Activated CD8-positive, alpha-beta T cell treated with anti-CD3 and anti-CD28 coated beads, Interleukin-2, amount 10 ng/mL, durations not matched to agents 7 days and 5 days (primary cell): ENCODE measurements at regions not wholly inside any gene's neighbourhood (a gene's known extent, or its start where the extent isn't known, plus 50 kb on each side); places are given as distances from the start of the nearest gene placed in this dataset.

Experiments used
- ATAC-seq: fragments of 150-1000 bp; cut with Tn5 transposase; one replicate; pipeline ENCODE4 v1.10.0; 2021; ENCODE audit warnings: moderate library complexity
- CTCF ChIA-PET: fragments of 350-600 bp; sonication (Branson Sonifier 250); formaldehyde crosslinking; loops from one replicate; lab custom pipeline; 2021; ENCODE audit warnings: antibody characterized with exemption; lab: Charles Lee
- POLR2A ChIA-PET: fragments of 350-600 bp; sonication (Branson Sonifier 250); formaldehyde crosslinking; loops from one replicate; lab custom pipeline; 2021; ENCODE audit warnings: antibody characterized with exemption; lab: Charles Lee
- DNase-seq: peaks from one replicate; pipeline ENCODE4 v3.0.0-alpha.2; 2020
- H3K27ac Mint-ChIP-seq: one replicate; pipeline ENCODE4 v1.8.0; 2021; ENCODE audit warnings: mild to moderate bottlenecking, mixed read lengths
- H3K27me3 Mint-ChIP-seq: one replicate; pipeline ENCODE4 v1.8.0; 2021; ENCODE audit warnings: low read depth, mixed read lengths
- H3K36me3 Mint-ChIP-seq: one replicate; pipeline ENCODE4 v1.8.0; 2021; ENCODE audit warnings: low read depth, mixed read lengths
- H3K4me1 Mint-ChIP-seq: one replicate; pipeline ENCODE4 v1.8.0; 2021; ENCODE audit warnings: low read depth, mixed read lengths
- H3K4me3 Mint-ChIP-seq: one replicate; pipeline ENCODE4 v1.8.0; 2021; ENCODE audit warnings: mild to moderate bottlenecking, mixed read lengths
- H3K9me3 Mint-ChIP-seq: one replicate; pipeline ENCODE4 v1.8.0; 2022; ENCODE audit warnings: mixed read lengths; ENCODE audit not compliant: insufficient read depth

DNA sequence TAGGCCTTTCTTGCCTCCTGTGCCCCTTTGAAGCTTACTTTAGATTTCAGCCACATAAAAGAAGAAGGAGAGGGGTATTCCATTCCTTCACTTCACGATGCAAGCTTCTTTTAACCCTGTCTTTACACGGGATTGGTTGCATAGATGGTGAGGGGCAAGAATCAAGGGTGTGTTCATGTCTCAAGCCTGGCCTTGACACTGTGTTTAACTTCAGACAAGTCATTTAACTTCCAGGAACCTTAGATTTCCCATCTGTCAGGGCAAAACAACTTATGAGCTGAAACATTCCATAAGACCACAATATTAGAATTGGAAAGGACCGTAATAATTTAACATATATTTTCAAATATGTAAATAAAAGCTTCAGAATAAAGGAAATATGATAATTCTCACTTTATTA is 344.5 kb downstream of the MFSD1 start:
- Mint-ChIP-seq H3K27me3 (no peaks in the 10 kb centered on the region), H3K9me3 (no peaks in the 10 kb centered on the region), H3K27ac (no peak overlapping the region), H3K4me1 (no peaks in the 10 kb centered on the region), H3K36me3 (no peaks in the 10 kb centered on the region), H3K4me3 (no peak overlapping the region)
- CTCF ChIA-PET: no interaction called here
- POLR2A ChIA-PET: no interaction called here
- ATAC-seq (no peak), DNase-seq (no peak)

DNA sequence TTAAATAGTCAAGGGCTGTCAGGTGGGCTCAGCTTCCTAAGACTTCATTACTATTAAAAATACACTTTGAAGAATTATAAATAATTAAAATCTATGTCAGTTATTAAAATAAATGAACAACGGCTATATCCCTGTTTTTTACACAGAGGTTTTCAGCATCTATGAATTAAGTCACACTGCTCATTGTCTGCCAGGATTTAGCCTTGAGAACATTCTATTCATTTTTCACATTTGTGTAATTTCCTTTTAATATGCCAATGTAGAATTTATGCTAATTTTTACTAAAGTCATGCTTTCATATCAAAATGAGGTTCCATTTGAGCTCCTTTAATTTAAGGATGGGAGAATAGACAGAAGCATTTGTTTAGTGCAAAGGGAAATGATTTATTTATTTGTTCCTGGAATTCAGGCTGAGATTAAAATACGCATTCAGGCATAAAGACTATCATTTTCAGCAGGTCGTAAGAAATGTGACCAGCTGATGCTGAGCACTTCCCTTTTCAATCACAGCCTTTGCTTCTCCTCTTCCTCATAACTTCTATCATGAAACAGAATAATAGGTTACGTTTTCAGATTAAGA is 345.1 kb downstream of the MFSD1 start:
- ATAC-seq (no peak), DNase-seq (no peak)
- no peaks in the 10 kb centered on the region for H3K4me1 Mint-ChIP-seq
- H3K4me3 Mint-ChIP-seq: no peak overlapping the region
- no peak overlapping the region for H3K27ac Mint-ChIP-seq
- ChIA-PET POLR2A (no interaction called here), CTCF (no interaction called here)
- H3K36me3 Mint-ChIP-seq: no peaks in the 10 kb centered on the region
- no peaks in the 10 kb centered on the region for H3K27me3 Mint-ChIP-seq
- H3K9me3 Mint-ChIP-seq: no peaks in the 10 kb centered on the region

DNA sequence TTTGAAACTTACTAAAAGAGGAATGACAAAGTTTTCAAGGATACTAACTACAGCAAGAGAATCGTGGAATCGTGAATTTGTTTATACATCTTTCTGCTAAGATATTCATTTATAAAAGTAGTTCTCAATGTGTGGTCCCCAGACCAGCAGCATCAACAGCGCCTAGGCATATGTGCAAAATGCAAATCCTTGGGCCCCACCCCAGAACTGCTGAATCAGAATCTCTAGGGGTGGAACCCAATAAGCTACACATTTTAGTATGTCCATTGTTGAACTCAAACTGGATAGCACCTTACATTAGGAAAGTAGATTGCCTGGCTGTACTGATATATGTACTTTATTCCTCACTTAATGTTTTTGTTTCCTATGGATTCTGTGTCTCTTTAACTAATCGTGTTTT is 346.0 kb downstream of the MFSD1 start:
- H3K27me3 Mint-ChIP-seq: no peaks in the 10 kb centered on the region
- H3K9me3 Mint-ChIP-seq: no peaks in the 10 kb centered on the region
- no peaks in the 10 kb centered on the region for H3K4me1 Mint-ChIP-seq
- POLR2A ChIA-PET: no interaction called here
- CTCF ChIA-PET: no interaction called here
- H3K27ac Mint-ChIP-seq: no peak overlapping the region
- DNase-seq (no peak), ATAC-seq (no peak)
- H3K4me3 Mint-ChIP-seq: no peak overlapping the region
- no peaks in the 10 kb centered on the region for H3K36me3 Mint-ChIP-seq

- no peak overlapping the region for H3K27ac Mint-ChIP-seq
- ChIA-PET POLR2A (no interaction called here), CTCF (no interaction called here)
- H3K9me3 Mint-ChIP-seq: no peaks in the 10 kb centered on the region
- no peak overlapping the region for H3K4me3 Mint-ChIP-seq
- no peak for DNase-seq
- H3K4me1 Mint-ChIP-seq: no peaks in the 10 kb centered on the region
- no peak for ATAC-seq
- H3K27me3 Mint-ChIP-seq: no peaks in the 10 kb centered on the region
- H3K36me3 Mint-ChIP-seq: no peaks in the 10 kb centered on the region
Observed at GRCh38 chr3:159148466-159148865, 346.6 kb downstream of the MFSD1 start.

- no peak for ATAC-seq
- ChIA-PET POLR2A (no interaction called here), CTCF (no interaction called here)
- H3K9me3 Mint-ChIP-seq: no peaks in the 10 kb centered on the region
- H3K36me3 Mint-ChIP-seq: no peaks in the 10 kb centered on the region
- H3K4me3 Mint-ChIP-seq: no peak overlapping the region
- no peaks in the 10 kb centered on the region for H3K27me3 Mint-ChIP-seq
- no peak overlapping the region for H3K27ac Mint-ChIP-seq
- no peak for DNase-seq
- H3K4me1 Mint-ChIP-seq: no peaks in the 10 kb centered on the region
Observed at GRCh38 chr3:159149131-159149530, 347.3 kb downstream of the MFSD1 start.

GRCh38 chr3:159149633-159150032 is 347.8 kb downstream of the MFSD1 start:
- DNase-seq (no peak), ATAC-seq (no peak)
- no peak overlapping the region for H3K27ac Mint-ChIP-seq
- H3K4me3 Mint-ChIP-seq: no peak overlapping the region
- no peaks in the 10 kb centered on the region for H3K36me3 Mint-ChIP-seq
- H3K27me3 Mint-ChIP-seq: no peaks in the 10 kb centered on the region
- H3K9me3 Mint-ChIP-seq: no peaks in the 10 kb centered on the region
- ChIA-PET POLR2A (no interaction called here), CTCF (no interaction called here)
- no peaks in the 10 kb centered on the region for H3K4me1 Mint-ChIP-seq

DNA sequence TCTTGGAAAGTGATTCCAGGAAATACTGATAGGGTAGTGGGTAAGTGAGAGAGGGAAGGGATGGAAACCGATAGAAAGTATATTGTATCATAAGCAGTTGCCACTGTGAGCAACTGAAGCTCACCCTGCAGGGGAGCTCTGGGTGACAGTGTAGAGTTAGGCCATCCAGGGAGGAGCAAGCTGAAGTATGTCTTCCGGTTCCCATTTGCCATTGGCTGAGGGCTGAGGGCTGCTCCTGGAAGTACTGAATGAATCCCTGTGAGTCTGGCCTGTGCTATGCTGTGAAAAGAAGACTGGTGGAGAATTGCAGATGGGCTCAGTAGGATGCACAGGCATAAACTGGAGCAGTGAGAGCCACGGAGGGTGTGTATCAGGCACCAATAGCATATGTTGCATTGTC is 348.3 kb downstream of the MFSD1 start:
- H3K36me3 Mint-ChIP-seq: no peaks in the 10 kb centered on the region
- H3K4me1 Mint-ChIP-seq: no peaks in the 10 kb centered on the region
- H3K27me3 Mint-ChIP-seq: no peaks in the 10 kb centered on the region
- H3K9me3 Mint-ChIP-seq: no peaks in the 10 kb centered on the region
- DNase-seq (no peak), ATAC-seq (no peak)
- POLR2A ChIA-PET: no interaction called here
- CTCF ChIA-PET: no interaction called here
- H3K4me3 Mint-ChIP-seq: no peak overlapping the region
- no peak overlapping the region for H3K27ac Mint-ChIP-seq

DNA sequence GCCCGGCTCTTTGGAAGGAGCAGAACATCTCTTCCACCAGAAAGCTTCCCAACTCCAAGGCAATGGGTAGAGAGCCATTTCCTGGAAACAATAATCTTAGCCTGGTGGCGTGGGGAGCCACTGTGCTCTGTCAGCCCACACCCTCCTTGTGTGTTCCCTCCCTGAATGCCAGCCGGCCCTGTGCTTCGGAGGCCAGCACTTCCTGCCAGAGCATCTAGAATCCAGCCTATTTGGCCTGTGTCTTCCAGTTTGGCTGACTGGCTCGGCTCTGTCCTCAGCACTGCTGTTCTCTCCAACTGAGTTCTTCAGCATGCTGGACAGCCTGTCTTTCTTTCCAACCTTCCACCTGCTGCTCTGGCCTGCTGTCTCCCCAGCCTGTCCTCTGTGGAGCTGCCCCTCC is 349.3 kb downstream of the MFSD1 start:
- no peaks in the 10 kb centered on the region for H3K9me3 Mint-ChIP-seq
- DNase-seq: no peak

GRCh38 chr3:159157275-159157674 is 355.4 kb downstream of the MFSD1 start:
- POLR2A ChIA-PET: no interaction called here
- no peak overlapping the region for H3K27ac Mint-ChIP-seq
- CTCF ChIA-PET: no interaction called here
- H3K4me1 Mint-ChIP-seq: no peaks in the 10 kb centered on the region
- H3K9me3 Mint-ChIP-seq: no peaks in the 10 kb centered on the region
- no peak overlapping the region for H3K4me3 Mint-ChIP-seq
- H3K27me3 Mint-ChIP-seq: no peaks in the 10 kb centered on the region
- no peak for DNase-seq
- no peak for ATAC-seq
- no peaks in the 10 kb centered on the region for H3K36me3 Mint-ChIP-seq

More for the DNA sequence above, 349.3 kb downstream of the MFSD1 start:
- Mint-ChIP-seq H3K27ac (no peak overlapping the region), H3K36me3 (no peaks in the 10 kb centered on the region), H3K4me3 (no peak overlapping the region), H3K4me1 (no peaks in the 10 kb centered on the region), H3K27me3 (no peaks in the 10 kb centered on the region)
- POLR2A ChIA-PET: no interaction called here
- CTCF ChIA-PET: no interaction called here
- no peak for ATAC-seq

DNA sequence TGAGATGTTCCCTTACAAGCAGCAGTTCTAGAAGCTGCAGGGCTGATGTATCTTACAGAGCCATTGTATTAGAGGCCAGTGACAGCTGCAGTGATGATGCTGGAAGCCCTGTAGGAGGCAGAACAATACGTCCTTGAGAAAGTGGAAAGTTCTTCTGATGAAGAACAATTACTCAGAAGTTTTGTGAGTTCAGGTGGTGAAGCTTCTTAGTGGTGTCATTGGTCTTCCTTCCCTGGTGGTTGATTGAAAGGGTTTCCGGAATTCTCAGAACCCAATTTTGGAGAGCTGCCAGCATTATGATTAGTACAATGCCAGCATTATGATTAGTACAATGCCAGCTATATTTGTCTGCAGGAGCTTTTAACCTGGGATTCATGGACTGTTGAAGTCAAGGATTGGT is 356.4 kb downstream of the MFSD1 start:
- ATAC-seq: no peak
- Mint-ChIP-seq H3K4me3 (no peak overlapping the region), H3K4me1 (no peaks in the 10 kb centered on the region), H3K36me3 (no peaks in the 10 kb centered on the region), H3K27me3 (no peaks in the 10 kb centered on the region), H3K9me3 (no peaks in the 10 kb centered on the region), H3K27ac (no peak overlapping the region)
- no peak for DNase-seq
- ChIA-PET POLR2A (no interaction called here), CTCF (no interaction called here)

DNA sequence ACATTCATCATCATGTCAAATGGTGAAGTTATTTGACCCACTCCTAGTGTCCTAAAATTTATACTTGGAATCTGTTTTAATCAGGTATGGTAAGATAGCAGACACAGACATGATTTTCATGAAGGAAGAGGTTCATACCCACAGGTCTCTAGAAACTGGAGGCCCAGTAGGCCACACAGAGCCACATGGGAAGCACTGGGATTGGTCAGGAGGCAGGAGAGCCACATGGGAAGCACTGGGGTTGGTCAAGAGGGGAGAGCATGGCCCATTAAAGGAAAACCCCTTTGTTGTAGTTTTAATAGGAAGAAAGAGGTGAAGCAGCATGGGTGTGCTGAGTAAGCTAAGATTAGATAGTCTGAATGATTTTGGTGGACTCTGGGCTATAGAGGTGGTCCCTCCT is 356.9 kb downstream of the MFSD1 start:
- no peak for DNase-seq
- H3K27ac Mint-ChIP-seq: no peak overlapping the region
- no peaks in the 10 kb centered on the region for H3K9me3 Mint-ChIP-seq
- no peak overlapping the region for H3K4me3 Mint-ChIP-seq
- H3K36me3 Mint-ChIP-seq: no peaks in the 10 kb centered on the region
- ATAC-seq: no peak
- ChIA-PET CTCF (no interaction called here), POLR2A (no interaction called here)
- H3K4me1 Mint-ChIP-seq: no peaks in the 10 kb centered on the region
- no peaks in the 10 kb centered on the region for H3K27me3 Mint-ChIP-seq

GRCh38 chr3:159159546-159159945 is 357.7 kb downstream of the MFSD1 start:
- H3K9me3 Mint-ChIP-seq: no peaks in the 10 kb centered on the region
- no peak overlapping the region for H3K27ac Mint-ChIP-seq
- POLR2A ChIA-PET: no interaction called here
- no peaks in the 10 kb centered on the region for H3K27me3 Mint-ChIP-seq
- no peaks in the 10 kb centered on the region for H3K36me3 Mint-ChIP-seq
- no peak overlapping the region for H3K4me3 Mint-ChIP-seq
- ATAC-seq: no peak
- DNase-seq: no peak
- CTCF ChIA-PET: no interaction called here
- no peaks in the 10 kb centered on the region for H3K4me1 Mint-ChIP-seq

DNA sequence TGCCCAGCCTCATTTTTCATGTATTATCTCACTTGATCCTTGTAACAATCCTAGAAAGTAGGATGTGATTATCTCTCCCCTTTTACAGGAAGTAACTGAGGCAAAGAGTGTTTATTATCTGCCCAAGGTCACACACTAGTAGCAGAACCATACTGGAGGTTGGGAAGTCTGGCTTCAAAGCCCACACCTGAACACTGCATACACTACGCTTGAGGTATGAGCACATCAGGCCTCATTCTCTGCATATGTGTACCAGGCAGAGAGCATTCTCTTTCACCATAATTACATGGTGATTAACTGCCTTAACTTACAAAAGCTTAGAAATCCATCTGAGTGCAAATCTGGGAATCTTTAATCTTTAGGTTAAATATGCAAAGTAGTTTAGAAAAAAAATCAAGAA is 361.8 kb downstream of the MFSD1 start:
- Mint-ChIP-seq H3K27ac (no peak overlapping the region), H3K36me3 (no peaks in the 10 kb centered on the region), H3K27me3 (no peaks in the 10 kb centered on the region), H3K4me3 (no peak overlapping the region), H3K9me3 (no peaks in the 10 kb centered on the region), H3K4me1 (no peaks in the 10 kb centered on the region)
- POLR2A ChIA-PET: no interaction called here
- DNase-seq (no peak), ATAC-seq (no peak)
- CTCF ChIA-PET: no interaction called here
